ENCODE measurements at regions not wholly inside any gene's neighbourhood (a gene's known extent, or its start where the extent isn't known, plus 50 kb on each side); places are given as distances from the start of the nearest gene placed in this dataset.

- Histone ChIP-seq H3K27ac (ENCODE audit: insufficient read length, low read depth, low read length) (no peak overlapping the region), H3K14ac (ENCODE audit: insufficient read depth, low read length) (no peak overlapping the region), H4K5ac (ENCODE audit: insufficient read length, low read depth, low read length) (no peak overlapping the region), H3K18ac (ENCODE audit: insufficient read length, low read depth, low read length) (no peak overlapping the region), H4K91ac (ENCODE audit: insufficient read length, low read depth, low read length) (no peak overlapping the region), H3K23ac (ENCODE audit: insufficient read length, low read depth, low read length) (no peak overlapping the region), H3K9me3 (ENCODE audit: control insufficient read depth, low read depth, low read length) (peaks cover 18% of the 10 kb centered on the region), H3K9ac (ENCODE audit: extremely low read depth, insufficient read length, low read length) (no peak overlapping the region), H3K4me1 (ENCODE audit: insufficient read depth, low read length) (no peaks in the 10 kb centered on the region), H3K23me2 (ENCODE audit: insufficient read length, low read depth, low read length, poor library complexity, severe bottlenecking) (no peaks in the 10 kb centered on the region), H2AFZ (ENCODE audit: low read length) (no peak overlapping the region), H3K79me1 (ENCODE audit: insufficient read depth, low read depth, low read length, poor library complexity, severe bottlenecking) (no peaks in the 10 kb centered on the region), H3K56ac (ENCODE audit: insufficient read length, low read depth, low read length) (no peak overlapping the region), H3K27me3 (ENCODE audit: insufficient read depth, low read length) (no peaks in the 10 kb centered on the region), H2AK5ac (ENCODE audit: insufficient read length, low read length) (no peak overlapping the region), H4K20me1 (ENCODE audit: control insufficient read depth, insufficient read depth, insufficient read length) (no peaks in the 10 kb centered on the region), H2BK5ac (ENCODE audit: insufficient read length, low read length) (no peak overlapping the region), H3K79me2 (ENCODE audit: insufficient read depth, low read length) (no peaks in the 10 kb centered on the region), H3K4me2 (ENCODE audit: insufficient read depth, insufficient read length, low read length) (no peak overlapping the region), H4K8ac (replicated peaks; ENCODE audit: insufficient read length, low read depth, low read length) (no peak overlapping the region), H2BK12ac (ENCODE audit: insufficient read length, low read depth, low read length) (no peak overlapping the region), H2BK15ac (ENCODE audit: low read depth, low read length) (no peak overlapping the region), H2BK20ac (ENCODE audit: low read depth, low read length, poor library complexity, severe bottlenecking) (no peak overlapping the region), H2BK120ac (ENCODE audit: low read depth, low read length, poor library complexity, severe bottlenecking) (no peak overlapping the region), H3K4ac (ENCODE audit: low read depth, low read length) (no peak overlapping the region), H3T11ph (ENCODE audit: low read length) (no peak overlapping the region)
- Mint-ChIP-seq H3K27me3 (ENCODE audit: low read depth) (no peaks in the 10 kb centered on the region), H3K9me3 (peaks cover 37 to 53% of the 10 kb centered on the region in 2 experiments), H3K4me3 (no peak overlapping the region), H3K27ac (no peak overlapping the region), H3K36me3 (ENCODE audit: insufficient read depth in 1 of 3, low read depth in 3 of 3) (peaks cover 2 to 3% (median 2%) of the 10 kb centered on the region in 3 experiments; a peak in 4 of 7 replicates), H3K4me1 (no peaks in the 10 kb centered on the region)
- no CpG with 5 or more reads among the region's 4 CpGs for WGBS (ENCODE audit: extremely low coverage, insufficient read length, low lambda C conversion rate)
- no peak for DNase-seq
- no peak for TF ChIP-seq CTCF (conservative IDR thresholded peaks at IDR 0.05)
These were observed 445.5 kb upstream of the SPANXN1 start for GRCh38 chrX:144801786-144802185.

Data from H9 (cell line).